ENCODE measurements at regions not wholly inside any gene's neighbourhood (a gene's known extent, or its start where the extent isn't known, plus 50 kb on each side); places are given as distances from the start of the nearest gene placed in this dataset.
A peak's percentile ranks its signal among the peaks of the same experiment; 100 is the strongest.

DNA sequence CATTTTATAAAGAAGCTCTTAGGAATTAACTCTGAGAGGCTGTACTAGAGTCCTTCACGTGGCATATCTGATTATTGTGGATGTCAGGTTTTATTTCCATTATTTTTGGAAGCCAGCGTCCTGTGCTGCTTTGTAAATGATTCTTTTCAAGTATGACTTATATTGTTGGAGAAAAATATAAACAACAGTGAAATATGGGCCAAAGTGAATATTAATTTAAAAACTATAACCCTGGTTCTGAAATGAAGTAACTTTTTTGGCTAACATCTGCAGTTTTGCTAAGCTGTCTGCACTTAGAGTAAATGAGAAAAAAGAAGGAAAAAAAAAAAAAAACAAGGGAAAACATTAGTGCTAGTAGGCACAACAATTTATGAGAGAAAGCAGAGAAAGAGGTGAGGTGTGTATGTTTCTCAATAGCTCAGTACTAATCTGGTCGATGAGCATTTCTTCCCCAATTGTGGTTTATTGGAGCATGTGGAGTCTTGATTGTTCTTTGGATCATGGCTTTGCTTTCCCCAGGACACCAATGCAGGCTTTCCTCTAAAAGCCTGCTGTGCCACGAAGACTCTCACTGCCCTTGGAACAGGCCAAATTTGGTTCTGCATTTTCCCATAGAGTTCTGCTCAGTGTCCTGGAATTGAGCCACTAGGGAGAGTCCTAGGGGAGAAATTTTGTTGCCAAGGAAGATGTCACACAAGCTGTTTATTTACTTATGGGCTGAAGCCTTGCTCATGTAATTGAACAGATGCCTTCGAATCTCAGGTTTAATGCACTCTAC is 273.3 kb downstream of the DKK2 start:
- intact Hi-C loops (cut with micrococcal nuclease; ENCODE audit: unreplicated experiment), result no loop called here
- TF ChIP-seq EZH2 (IDR thresholded peaks at IDR 0.05; ENCODE audit: borderline replicate concordance, low read depth, low read length, poor library complexity, severe bottlenecking), result no peak
- TF ChIP-seq, protein P1, sequence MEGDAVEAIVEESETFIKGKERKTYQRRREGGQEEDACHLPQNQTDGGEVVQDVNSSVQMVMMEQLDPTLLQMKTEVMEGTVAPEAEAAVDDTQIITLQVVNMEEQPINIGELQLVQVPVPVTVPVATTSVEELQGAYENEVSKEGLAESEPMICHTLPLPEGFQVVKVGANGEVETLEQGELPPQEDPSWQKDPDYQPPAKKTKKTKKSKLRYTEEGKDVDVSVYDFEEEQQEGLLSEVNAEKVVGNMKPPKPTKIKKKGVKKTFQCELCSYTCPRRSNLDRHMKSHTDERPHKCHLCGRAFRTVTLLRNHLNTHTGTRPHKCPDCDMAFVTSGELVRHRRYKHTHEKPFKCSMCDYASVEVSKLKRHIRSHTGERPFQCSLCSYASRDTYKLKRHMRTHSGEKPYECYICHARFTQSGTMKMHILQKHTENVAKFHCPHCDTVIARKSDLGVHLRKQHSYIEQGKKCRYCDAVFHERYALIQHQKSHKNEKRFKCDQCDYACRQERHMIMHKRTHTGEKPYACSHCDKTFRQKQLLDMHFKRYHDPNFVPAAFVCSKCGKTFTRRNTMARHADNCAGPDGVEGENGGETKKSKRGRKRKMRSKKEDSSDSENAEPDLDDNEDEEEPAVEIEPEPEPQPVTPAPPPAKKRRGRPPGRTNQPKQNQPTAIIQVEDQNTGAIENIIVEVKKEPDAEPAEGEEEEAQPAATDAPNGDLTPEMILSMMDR (conservative IDR thresholded peaks at IDR 0.05; ENCODE audit: low read depth, low read length), result no peak
- no peak for DNase-seq (ENCODE audit: low spot score)

DNA sequence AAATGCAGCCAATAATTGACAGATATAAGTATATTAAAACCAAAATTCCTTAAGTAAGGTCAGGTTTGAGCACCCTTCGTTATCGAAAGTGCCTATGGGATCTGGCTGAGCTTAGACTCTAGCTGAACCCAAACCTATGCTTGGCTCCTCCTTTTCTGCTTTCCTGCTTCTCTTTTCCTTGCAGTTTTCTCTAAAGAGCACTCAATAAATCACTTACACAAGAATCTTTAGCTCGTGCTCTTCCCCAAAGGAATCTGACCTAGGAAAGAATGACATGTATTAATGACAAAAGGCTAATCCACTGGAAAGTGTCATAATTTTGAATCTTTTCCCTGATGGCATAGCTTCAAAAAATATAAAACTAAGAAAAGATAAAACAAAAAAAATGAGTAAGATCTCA is 282.7 kb downstream of the DKK2 start:
- H3K4me1 ChIP-seq (ENCODE audit: insufficient read depth, low read length, poor library complexity, severe bottlenecking), result no peaks in the 10 kb centered on the region
- H3K27ac ChIP-seq (ENCODE audit: low read depth, low read length, poor library complexity, severe bottlenecking), result no peak overlapping the region
- no TSS peak for BruUV-seq (replicated peaks)
- ChIA-PET POLR2A (ENCODE audit: low non-redundant PET) (no interaction called here), CTCF (no interaction called here)
- intact Hi-C loops (cut with micrococcal nuclease; ENCODE audit: unreplicated experiment), result no loop called here
- H3K9me3 ChIP-seq (ENCODE audit: low read depth, low read length, poor library complexity, severe bottlenecking), result no peaks in the 10 kb centered on the region
- no peaks in the 10 kb centered on the region for H3K27me3 ChIP-seq (replicated peaks; ENCODE audit: insufficient read depth, low read depth, low read length, poor library complexity)
- no peak for TF ChIP-seq EZH2 (IDR thresholded peaks at IDR 0.05; ENCODE audit: borderline replicate concordance, low read depth, low read length, poor library complexity, severe bottlenecking)
- TF ChIP-seq, protein P1 (conservative IDR thresholded peaks at IDR 0.05; ENCODE audit: low read depth, low read length), result no peak
- no peaks in the 10 kb centered on the region for H3K36me3 ChIP-seq (ENCODE audit: insufficient read depth, low read length, poor library complexity, severe bottlenecking)
- no peak for DNase-seq (ENCODE audit: low spot score)
- H3K4me3 ChIP-seq (ENCODE audit: low read depth, low read length, poor library complexity, severe bottlenecking), result no peak overlapping the region

More for the DNA sequence above, 273.3 kb downstream of the DKK2 start:
- Histone ChIP-seq H3K36me3 (ENCODE audit: insufficient read depth, low read length, poor library complexity, severe bottlenecking) (no peaks in the 10 kb centered on the region), H3K27me3 (replicated peaks; ENCODE audit: insufficient read depth, low read depth, low read length, poor library complexity) (no peaks in the 10 kb centered on the region), H3K9me3 (ENCODE audit: low read depth, low read length, poor library complexity, severe bottlenecking) (no peaks in the 10 kb centered on the region), H3K4me1 (ENCODE audit: insufficient read depth, low read length, poor library complexity, severe bottlenecking) (no peaks in the 10 kb centered on the region), H3K4me3 (ENCODE audit: low read depth, low read length, poor library complexity, severe bottlenecking) (no peak overlapping the region), H3K27ac (ENCODE audit: low read depth, low read length, poor library complexity, severe bottlenecking) (no peak overlapping the region)
- ChIA-PET CTCF (no interaction called here), POLR2A (ENCODE audit: low non-redundant PET) (no interaction called here)
- no TSS peak for BruUV-seq (replicated peaks)

DNA sequence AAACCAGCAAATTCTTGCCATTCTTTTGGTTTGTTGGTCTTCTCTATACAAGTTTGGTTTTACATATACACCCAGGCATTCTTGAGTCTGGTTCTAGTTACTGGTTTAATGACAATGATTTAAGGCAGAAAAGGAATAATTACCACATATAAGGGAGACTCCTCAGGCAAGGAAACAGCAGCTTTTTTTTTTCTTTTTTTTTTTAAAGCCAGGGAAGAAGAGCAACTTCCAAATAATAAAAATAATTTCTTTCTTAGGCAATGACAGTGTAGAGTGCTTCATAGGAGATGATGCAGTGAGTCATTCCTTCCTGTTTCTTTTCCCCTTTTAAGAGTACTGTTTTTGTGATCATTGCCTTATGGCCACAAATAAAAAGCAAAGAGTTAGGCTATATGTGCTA is 289.7 kb downstream of the DKK2 start:
- H3K27me3 ChIP-seq (replicated peaks; ENCODE audit: insufficient read depth, low read depth, low read length, poor library complexity), result no peaks in the 10 kb centered on the region
- DNase-seq (ENCODE audit: low spot score), result peak; percentile 75
- H3K36me3 ChIP-seq (ENCODE audit: insufficient read depth, low read length, poor library complexity, severe bottlenecking), result no peaks in the 10 kb centered on the region
- H3K27ac ChIP-seq (ENCODE audit: low read depth, low read length, poor library complexity, severe bottlenecking), result no peak overlapping the region
- H3K4me1 ChIP-seq (ENCODE audit: insufficient read depth, low read length, poor library complexity, severe bottlenecking), result no peaks in the 10 kb centered on the region
- CTCF ChIA-PET, result no interaction called here
- TF ChIP-seq EZH2 (IDR thresholded peaks at IDR 0.05; ENCODE audit: borderline replicate concordance, low read depth, low read length, poor library complexity, severe bottlenecking), result no peak
- TF ChIP-seq, protein P1 (conservative IDR thresholded peaks at IDR 0.05; ENCODE audit: low read depth, low read length), result no peak
- BruUV-seq (replicated peaks), result no TSS peak
- H3K9me3 ChIP-seq (ENCODE audit: low read depth, low read length, poor library complexity, severe bottlenecking), result no peaks in the 10 kb centered on the region
- no peak overlapping the region for H3K4me3 ChIP-seq (ENCODE audit: low read depth, low read length, poor library complexity, severe bottlenecking)
- intact Hi-C loops (cut with micrococcal nuclease; ENCODE audit: unreplicated experiment), result no loop called here
- POLR2A ChIA-PET (ENCODE audit: low non-redundant PET), result no interaction called here
